ENCODE measurements at regions not wholly inside any gene's neighbourhood (a gene's known extent, or its start where the extent isn't known, plus 50 kb on each side); places are given as distances from the start of the nearest gene placed in this dataset.

GRCh38 chr16:13342675-13343074 is 441.3 kb downstream of the SHISA9 start:
- TF ChIP-seq CTCF (conservative IDR thresholded peaks at IDR 0.05; ENCODE audit: low read depth, low read length) = no peak
- TF ChIP-seq EZH2 (IDR thresholded peaks at IDR 0.05; ENCODE audit: low read length, unreplicated experiment) = no peak

All from PC-3 (cell line).